SW480 (cell line): ENCODE measurements at regions not wholly inside any gene's neighbourhood (a gene's known extent, or its start where the extent isn't known, plus 50 kb on each side); places are given as distances from the start of the nearest gene placed in this dataset.
"Not testable (repeated sequence)": the region's sequence is repeated elsewhere in the genome, so short reads cannot be mapped to it uniquely, and the experiment has no call there.

Source experiments
- DNase-seq: peaks from one replicate; pipeline ENCODE4 v3.0.0-alpha.2; 2016; ENCODE audit warnings: low spot score

DNA sequence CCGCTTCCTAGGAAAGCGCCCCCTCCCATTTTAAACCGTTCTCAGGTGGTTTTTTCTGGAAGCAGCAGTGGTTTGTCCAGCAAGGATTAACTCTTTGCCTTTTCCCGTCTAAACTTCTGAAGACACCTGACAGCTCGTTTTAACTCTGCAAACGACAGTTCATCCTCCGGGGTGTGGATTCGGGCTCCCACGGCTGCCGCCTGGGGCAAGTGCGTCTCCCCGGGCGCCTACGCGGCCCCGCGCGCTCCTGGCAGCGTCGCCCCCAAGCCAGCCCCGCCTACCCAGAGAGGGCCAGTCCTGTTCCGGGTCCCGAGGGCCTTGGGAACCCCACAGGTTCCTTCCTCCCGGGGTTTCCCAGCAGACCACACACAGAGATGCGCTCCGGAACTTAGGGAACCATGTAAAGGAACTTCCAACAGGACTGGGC is 54.4 kb downstream of the PRR18 start:
- no peak for DNase-seq

DNA sequence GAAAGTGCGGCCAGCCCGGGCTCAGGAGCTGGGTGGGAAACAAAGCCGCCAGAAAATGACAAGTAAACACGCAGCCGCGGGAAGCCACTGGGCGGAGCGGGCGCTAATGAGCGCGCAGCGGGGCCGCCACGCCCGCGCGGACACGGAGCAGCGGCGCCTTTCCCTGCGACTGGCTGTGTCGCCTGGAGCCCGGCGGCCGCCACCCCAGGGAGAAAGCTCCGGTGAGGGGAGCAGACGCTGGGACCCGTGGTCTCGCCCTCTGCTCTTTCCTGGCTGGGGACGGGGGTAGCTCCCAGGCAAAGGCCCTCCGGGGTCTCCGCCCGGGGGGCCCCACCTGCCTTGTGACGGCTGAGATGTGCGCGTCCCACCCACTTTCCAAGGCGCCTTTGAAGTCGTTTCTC is 54.9 kb downstream of the PRR18 start:
- no peak for DNase-seq

DNA sequence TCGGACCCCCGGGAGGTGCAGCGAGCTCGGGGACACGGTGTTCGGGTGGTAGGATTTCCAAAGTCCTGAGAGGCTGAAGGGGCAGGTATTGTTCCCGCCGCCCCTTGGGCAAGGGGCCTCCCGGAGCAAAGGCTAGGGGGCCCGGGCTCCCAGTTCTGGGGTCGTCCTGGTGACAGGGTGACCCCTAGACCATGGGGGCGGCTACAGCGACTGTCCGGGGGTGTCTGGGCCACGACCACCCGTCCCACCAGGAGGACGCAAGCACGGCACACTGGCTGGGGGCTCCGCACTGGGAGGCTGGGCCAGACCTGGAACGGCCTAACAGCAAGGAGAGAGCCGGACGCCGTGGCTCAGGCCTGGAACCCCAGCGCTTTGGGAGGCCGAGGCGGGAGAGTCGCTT is 55.6 kb downstream of the PRR18 start:
- no peak for DNase-seq

DNA sequence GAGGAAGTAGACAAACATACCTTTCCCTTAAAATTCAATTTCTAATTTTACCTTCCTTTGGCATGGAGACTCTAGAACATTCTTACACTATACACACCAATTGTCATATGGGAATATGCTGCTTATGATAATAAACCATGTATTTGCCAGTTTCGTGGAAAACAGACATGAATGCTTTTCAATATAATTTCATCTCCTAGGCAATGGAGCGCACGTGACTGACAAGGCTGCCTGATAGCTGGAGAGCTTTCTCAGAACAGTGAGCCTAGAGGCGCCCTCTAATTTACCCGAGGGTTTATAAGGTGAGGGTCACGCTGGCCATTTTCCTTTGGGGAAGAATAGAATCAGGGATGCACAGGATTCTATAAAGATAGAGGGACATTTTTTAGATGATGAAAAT is 56.5 kb downstream of the PRR18 start:
- no peak for DNase-seq

DNA sequence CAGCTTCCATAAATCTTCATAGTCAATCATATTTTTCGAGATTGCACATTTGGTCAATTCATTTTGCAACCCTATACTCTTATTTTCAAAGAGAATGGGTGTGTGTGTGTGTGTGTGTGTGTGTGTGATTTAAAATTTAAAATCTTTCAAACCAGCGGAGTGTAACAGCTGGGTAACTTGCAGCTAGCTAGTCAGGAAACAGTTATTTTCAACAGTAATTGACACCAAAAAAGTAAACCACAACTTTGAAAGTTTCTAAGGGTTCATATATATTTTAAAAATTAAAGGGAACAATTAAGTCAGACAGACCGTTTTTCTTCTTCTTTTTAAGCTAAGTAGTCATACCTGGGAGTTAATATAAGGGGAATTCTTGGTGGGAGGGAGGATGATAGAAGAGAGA is 57.0 kb downstream of the PRR18 start:
- DNase-seq: no peak

DNA sequence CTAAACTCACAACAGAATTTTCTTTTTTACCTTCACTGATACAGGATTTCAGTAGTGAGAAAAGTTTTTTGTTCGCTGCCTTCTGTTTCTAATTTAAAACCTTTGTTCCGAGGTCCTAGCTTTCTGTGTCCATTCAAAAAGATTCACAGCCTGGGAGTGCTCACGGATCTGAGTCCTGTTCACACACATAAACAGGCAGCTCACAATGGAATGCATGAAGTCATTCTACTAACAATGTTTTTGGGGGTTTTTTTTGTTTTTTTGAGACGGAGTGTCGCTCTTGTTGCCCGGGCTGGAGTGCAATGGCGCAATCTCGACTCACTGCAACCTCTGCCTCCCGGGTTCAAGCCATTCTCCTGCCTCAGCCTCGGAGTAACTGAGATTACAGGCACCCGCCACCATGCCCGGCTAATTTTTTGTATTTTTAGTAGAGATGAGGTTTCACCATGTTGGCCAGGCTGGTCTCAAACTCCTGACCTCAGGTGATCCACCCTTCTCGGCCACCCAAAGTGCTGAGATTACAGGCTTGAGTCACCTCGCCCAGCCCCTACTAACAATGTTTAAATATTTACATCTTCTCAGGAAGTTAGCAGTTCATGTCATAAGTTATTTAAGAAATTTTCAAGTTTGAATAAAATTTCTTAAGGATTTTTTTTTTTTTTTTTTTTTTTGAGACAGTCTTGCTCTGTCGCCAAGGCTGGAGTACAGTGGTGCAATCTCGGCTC is 59.0 kb downstream of the PRR18 start:
- not testable (repeated sequence) for DNase-seq

DNA sequence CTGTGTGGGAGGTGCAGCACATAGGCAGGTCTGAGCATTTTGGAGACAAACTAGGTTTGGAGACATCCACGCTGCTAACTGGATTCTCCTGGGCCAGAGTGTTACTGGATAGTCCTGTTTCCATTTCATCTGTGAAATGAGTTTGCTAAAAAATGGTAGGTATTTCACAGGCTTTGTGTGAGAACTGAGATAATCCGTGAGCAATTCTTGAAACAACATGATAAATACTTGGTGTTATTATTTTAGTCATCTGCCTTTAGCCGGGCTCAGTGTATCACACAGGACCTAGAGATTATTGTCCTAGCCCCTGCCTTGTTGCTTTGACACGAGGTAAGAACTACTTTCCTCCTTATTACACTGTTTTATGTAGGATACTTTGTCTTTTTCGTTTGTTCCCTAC is 63.0 kb downstream of the PRR18 start:
- DNase-seq: no peak

DNA sequence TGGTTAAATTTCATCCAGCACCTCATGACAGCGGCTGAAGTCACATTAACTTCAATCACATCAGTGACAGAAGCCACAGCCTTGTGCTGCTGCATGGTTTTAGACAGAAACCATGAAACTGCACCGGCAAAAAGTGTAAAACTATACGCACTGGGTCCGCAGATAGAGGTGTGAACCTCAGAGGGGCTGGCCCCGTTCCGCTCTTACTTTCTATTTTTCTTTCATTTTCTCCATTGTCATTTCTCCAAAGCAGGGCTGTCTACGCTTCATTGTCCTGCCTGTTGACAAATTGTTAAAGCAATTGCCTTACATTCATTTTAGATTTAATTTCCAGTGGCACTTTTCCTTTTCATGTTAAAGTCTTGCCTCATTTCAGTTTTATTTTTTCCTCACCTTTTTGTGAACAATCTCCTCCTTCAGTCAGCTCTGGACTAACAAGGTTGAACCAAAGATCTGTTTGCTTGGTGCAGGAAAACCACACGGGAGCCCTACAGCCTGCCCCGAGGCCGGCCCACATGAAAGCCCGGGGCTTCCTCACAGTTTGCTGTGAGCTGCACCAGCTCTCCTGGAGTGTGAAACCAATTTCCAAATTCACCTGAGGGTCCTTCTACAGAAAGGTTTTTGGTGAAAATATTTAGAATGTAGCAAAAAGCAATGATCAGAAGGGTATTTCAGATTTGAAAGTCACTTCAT is 63.7 kb downstream of the PRR18 start:
- DNase-seq: no peak

DNA sequence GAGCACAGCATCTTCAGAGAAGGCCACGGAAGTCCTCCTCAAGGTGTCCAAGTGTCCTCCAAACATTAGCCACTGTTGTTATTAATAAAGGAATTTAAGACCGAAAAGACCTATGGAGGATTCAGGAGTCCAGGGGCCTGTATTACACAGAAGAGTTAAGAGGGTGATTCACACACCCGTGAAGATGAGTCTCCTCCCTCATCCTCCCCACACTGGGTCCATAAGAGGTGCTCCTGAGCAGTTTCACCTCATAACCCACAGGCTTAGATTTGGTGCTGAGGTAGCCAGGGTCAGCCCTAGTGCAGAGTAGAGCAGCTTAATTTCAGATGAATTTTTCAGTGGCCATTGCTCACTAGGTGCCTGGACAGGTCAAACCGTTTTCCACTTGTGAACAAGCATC is 65.3 kb downstream of the PRR18 start:
- DNase-seq: no peak

DNA sequence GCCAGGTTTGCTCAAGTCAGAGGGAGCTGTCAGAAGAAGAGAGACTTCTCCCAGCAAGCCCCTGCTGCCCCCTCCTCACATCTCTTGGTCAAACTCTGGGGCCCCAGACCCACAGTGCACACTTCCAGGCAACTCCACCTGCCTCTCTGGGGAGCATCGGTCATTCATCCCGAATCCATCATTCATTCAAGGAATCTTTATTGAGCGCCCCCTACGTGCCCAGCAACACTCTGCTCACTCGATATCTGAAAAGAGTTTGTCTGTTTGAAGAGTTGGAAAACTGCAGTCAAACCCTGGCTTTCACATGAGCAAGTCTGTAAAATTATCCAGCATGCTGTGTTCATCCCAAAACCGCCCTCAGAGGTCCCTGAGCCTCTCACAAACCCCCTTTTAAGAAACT is 66.2 kb downstream of the PRR18 start:
- DNase-seq: no peak

DNA sequence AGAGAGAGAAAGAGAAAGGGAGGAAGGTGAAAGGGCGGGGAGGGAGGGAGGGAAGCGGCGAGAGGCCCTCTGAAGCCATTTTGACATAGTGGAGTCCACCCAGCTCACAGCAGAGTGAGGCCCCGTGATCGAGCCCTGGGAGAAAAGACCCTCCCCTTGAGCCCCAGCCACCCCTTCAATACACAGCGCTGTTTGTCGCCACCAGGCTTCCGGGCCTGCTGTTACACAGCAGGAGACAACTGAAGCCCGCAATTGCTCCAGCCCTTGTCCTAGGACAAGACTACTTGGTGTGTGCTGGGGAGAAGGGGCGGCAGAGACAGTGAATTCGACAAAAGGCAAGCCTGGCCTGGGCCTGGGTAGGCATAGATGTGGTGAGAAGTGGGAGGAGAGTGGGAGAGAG is 67.3 kb downstream of the PRR18 start:
- no peak for DNase-seq

DNA sequence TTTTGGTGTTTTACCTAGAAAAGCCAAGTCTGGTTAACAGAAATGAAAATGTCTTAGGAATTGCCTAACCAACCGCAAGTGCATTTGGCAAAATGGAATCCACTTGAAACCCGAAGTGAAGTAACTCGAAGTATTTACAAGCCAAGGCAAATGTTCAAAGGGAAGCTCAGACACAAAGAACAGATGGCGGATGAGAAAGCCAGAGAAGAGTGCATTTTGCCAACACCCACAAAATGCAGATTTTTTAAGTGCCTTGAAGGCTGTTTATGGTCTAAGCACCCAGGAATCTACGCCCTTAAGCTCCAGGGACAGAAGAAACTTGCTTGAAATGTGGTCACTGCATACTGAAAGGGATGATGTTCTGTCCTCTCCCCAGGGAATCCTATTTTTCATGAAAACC is 70.0 kb upstream of the TBXT start:
- no peak for DNase-seq

DNA sequence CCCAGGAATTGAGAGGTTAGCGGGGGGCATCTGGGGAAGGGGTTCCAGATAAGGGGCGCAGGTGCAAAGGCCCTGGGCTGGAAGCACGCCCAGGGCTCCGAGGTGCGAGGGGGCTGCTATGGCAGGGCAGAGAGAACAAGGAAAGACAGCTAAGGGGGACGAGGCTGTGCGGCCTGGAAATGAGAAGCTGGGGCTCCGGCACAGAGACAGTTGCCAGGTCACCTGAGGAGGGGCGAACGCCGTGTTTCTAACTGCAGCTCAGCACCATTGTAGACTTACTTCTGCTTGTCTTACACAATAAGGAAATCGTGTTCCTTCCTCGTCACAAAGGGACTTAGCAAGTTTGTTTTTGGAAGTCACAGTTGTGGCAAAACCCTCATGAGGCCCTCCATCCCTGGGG is 68.9 kb upstream of the TBXT start:
- no peak for DNase-seq

DNA sequence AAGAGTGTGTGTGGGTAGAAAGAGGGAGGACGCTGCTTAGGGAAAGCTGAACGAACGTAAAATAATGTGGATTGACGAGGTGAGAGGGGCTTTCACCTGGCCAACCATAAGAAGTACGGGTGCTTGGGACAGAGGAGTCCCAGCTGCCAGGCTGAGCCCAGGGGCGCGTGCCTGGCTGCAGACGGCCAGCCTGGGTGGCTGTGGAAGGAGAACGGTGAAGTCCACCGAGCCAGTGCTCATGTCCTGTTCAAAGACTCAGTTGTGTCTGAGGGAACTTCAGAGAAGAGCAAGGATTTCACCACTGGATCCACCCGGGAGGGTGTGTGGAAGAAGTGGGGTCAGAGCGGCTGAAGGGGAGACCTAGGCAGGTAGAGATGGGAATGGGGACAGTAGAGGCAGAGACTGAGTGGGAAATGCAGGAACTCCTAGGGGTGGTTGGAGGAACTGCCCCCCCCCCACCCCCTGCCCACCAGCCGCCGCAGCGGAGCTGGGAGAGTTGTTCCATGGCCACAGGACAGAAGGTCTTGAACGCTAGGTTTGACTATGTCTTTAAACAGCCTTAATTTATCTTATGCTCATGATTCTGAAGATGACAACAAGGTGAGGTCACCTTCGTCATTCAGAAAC is 68.1 kb upstream of the TBXT start:
- DNase-seq: no peak

DNA sequence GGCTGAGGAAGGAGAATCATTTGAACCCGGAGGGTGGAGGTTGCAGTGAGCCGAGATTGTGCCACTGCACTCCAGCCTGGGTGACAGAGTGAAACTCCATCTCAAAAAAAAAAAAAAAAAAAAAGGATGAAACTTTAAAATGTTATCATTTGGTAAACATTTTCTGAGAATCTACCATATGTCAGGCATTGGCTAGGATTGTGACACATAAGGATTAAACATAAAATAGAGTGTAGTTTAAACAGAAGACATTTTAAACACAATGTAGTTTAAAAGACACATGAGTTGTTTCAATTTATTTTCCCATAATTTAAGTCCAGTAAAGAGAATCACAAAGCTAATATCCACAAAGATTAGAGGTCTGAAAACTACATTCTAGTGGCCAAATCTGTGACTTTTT is 63.5 kb upstream of the TBXT start:
- DNase-seq: not testable (repeated sequence)

DNA sequence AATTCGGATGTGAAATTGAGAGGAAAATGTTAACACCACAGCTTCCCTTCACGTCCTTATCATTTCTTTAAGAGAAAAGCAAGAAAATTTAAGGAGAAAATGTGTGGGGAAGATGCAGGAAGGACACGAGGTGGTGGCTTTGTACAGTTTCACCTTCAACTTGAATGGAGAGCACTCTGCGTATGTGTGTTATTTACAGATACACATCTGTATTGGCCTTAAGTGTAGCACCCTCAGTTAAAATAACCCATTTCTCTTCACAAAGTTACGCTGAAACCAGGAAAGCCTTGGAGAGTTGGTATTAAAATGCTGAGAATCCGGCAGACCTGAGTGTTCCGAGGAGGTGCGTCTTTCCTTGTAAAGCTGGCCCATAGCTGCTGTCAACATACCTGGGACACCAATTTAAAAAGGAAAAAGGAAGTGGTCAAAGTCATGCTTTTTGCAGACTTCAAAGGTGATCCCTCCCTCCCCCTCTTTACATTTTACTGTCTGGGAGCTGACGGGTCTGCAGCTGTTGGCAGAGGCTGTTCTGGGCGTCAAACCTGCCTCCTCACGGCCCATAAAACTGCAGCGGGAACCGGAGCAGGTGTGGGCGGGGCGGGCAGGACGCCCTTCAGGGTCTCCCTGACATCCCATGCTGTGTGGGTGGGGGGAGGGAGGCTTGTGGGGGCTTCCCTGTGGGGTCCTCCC is 61.3 kb upstream of the TBXT start:
- peak; percentile 63 for DNase-seq

DNA sequence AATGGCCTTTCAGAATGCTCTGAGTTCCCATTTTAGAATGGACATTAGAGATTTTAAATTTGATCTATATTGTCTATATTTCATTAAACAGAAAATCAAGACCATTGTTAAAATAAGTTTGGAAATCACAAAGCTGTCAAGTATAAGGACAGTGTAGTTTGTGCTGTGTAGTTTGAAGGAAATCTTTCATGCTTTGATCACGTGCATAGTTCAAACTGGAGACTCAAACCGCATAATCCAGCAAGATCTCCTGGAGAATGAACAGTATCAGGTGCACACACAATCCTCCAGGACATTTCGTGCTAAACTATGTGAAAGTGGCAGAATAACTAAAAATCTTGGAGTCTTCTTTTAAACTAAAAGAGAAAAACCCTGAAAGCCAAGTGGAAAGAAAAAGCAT is 60.8 kb upstream of the TBXT start:
- DNase-seq: no peak

DNA sequence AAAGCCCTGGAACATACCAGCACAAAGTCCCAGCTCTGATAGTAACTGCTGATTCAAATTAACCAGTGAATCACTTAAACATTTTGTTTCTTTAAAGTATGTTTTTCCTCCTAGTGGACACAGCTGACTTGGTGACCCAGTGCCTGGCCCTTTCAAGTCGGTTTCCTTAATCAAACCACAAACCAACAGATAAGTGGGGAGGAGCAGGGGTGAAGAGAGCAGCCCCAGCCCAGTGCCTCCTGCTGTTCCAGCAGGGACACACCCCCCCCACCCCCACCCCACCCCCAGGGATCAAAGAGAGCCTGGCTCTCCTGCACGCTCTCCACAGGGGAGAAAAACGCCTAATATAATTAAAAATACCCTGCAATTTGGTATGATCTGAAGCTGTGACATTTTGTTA is 55.4 kb upstream of the TBXT start:
- peak; percentile 65 for DNase-seq

DNA sequence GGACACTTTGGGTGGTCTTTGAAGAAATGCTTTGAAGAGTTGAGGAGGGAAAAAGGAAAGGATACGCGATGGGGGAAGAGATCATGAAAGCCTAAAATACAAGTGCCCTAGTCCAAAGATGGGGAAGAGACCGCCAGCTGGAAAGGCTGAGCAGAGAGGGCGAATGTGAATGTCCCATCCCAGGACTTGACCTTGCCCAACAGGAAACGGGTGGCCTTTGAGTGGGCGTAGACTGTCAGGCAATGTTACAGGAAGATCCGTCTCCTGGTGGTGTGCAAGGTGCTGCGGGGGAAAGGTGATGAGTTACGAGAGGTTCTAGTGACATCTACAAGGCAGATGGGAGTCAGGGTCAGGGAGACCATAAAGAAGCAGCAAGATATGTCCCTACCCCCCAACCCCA is 55.0 kb upstream of the TBXT start:
- peak; percentile 54 for DNase-seq

DNA sequence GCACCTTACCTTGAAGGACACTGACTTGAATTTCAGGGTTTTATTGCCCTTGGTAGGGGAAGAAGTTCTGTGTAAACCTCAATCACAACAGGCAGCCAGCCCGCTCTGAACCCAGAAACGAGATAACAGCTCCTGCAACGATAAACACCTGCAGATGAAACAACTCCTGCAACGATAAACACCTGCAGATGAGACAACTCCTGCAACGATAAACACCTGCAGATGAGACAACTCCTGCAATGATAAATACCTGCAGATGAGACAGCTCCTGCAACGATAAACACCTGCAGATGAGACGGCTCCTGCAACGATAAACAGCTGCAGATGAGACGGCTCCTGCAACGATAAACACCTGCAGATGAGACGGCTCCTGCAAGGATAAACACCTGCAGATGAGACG is 54.0 kb upstream of the TBXT start:
- no peak for DNase-seq

DNA sequence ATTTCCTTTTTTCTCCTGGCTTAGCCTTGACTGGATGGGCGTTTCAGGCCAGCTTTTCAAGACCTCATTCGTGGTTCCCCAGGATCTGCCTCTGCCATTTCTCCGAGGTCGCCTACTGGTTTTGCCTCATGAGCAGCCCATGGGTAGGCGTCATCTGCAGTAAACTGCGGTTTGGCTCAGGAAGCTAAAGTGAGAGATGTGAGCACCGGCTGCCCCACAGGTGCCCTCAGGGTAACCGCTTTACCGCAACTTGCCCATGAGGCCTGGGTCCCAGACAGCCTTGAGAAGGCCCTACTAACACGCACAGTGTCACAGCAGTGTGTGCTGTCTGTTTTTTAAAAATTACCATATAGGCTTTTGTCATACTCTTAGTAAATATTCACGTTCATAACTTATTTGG is 53.4 kb upstream of the TBXT start:
- peak; percentile 76 for DNase-seq
